Large intestine (tissue), 3 donors: ENCODE measurements at regions not wholly inside any gene's neighbourhood (a gene's known extent, or its start where the extent isn't known, plus 50 kb on each side); places are given as distances from the start of the nearest gene placed in this dataset.

Experiments used
- DNase-seq, 2 donors: peaks; one replicate each; pipeline versions ENCODE4 v3.0.0 to v3.0.0-alpha.2; 2013
- H3K27ac ChIP-seq: one replicate; pipeline ENCODE4 v1.5.1; 2013; ENCODE audit warnings: low read length
- H3K27me3 ChIP-seq: 2 replicates; pipeline ENCODE4 v1.6.1; 2013; ENCODE audit warnings: low read length; ENCODE audit not compliant: control insufficient read depth, insufficient read depth
- H3K36me3 ChIP-seq: 2 replicates; pipeline ENCODE4 v1.6.1; 2013; ENCODE audit warnings: low read length; ENCODE audit not compliant: control insufficient read depth, insufficient read depth
- H3K4me1 ChIP-seq: one replicate; pipeline ENCODE4 v1.6.1; 2013; ENCODE audit warnings: low read length; ENCODE audit not compliant: control insufficient read depth, insufficient read depth
- H3K4me3 ChIP-seq: one replicate; pipeline ENCODE4 v1.5.1; 2013; ENCODE audit warnings: low read length
- H3K9me3 ChIP-seq: one replicate; pipeline ENCODE4 v1.6.1; 2013; ENCODE audit warnings: mild to moderate bottlenecking, low read depth, low read length, moderate library complexity; ENCODE audit not compliant: control insufficient read depth
- WGBS: methylation state at CpG from one replicate; pipeline ENCODE4 v1.1.5; 2013; ENCODE audit warnings: low lambda C conversion rate; ENCODE audit not compliant: insufficient coverage; 5-methylcytosine and 5-hydroxymethylcytosine counted together

DNA sequence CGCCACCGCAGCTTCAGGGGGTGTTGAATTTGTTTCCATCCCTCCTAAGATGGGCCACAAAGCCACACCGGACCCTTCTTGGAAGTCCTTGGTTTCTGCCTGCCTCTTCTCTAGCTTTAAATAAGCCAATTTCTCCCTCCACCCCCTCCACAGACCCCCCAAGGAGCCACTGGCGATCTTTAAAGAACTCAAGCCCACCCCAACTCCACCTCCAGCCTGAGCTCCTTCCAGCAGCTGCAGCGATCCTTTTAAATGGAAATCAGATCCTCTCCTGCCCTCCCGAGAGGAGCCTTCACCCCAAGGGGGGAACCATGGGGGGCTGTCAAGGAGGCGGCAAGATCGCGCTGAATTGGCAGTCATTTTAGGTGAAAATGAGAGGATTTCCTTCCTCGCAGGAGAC lies 133.1 kb downstream of the NCOR2 start:
- H3K4me1 ChIP-seq, result no peaks in the 10 kb centered on the region
- H3K9me3 ChIP-seq, result no peaks in the 10 kb centered on the region
- H3K27ac ChIP-seq, result no peak overlapping the region
- H3K4me3 ChIP-seq, result no peak overlapping the region
- H3K36me3 ChIP-seq, result peaks cover 47% of the 10 kb centered on the region
- DNase-seq, result no peak
- H3K27me3 ChIP-seq, result no peaks in the 10 kb centered on the region
- WGBS, result 91% methylated on average over 4 of the region's 10 CpGs

DNA sequence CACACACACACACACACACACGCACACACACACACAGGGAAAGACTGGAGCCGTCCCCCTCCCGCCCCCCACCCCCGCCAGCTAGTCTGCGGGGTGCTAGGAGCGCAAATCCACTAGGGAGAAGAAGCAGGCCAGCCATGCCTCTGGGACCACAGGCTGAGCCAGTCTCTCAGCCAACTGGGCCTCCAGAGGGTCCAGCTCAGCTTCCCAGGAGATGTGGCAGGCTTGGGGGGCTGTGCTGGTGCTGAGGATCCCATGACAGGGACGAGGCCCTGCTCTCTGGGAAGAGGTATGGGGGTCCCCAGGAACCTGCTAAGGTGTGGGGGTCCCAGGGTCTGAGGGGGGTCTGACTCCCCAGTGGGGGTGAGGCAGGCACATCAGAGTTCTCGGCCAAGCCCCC lies 133.5 kb downstream of the NCOR2 start:
- no peak overlapping the region for H3K27ac ChIP-seq
- WGBS, result no CpG with 5 or more reads among the region's 8 CpGs

DNA sequence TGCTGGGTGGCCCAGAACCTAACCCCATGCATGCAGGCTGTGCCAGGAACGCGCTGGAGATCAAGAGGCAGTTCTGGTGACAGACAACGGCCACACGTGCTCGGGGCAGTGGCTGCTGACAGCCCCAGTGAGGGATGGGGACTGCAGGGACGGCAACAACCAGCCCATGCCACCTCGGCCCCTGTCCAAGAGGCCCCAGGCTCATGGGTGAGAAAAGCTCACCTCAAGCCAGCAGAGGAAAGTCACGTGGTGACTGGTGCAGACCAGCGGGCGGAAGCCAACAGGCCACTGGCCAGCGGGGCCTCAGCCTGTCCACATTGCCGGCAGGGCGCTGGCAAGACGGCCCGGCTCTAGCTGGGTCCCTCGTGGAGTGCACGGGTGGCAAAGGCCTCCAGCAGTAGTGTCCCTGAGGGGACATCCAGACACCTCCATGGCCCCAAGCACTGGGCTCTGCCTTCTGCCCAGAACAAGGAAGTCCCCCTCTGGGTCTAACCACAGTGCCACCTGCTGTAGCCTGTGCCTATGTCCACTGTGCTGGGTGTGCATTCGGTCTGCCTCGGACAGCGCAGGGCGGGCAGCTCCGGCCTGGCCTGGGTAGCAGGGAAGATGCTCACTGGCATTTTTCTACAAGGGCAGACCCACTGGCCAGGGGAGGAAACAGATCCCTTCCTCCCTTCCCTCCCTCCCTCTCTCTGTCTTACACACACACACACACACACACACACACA lies 134.1 kb downstream of the NCOR2 start:
- Histone ChIP-seq H3K9me3 (no peaks in the 10 kb centered on the region), H3K4me1 (peaks cover 4% of the 10 kb centered on the region), H3K27ac (no peak overlapping the region), H3K4me3 (no peak overlapping the region), H3K36me3 (peaks cover 54% of the 10 kb centered on the region), H3K27me3 (no peaks in the 10 kb centered on the region)
- no peak for DNase-seq
- WGBS, result no CpG with 5 or more reads among the region's 22 CpGs

More for the DNA sequence above, 133.5 kb downstream of the NCOR2 start:
- Histone ChIP-seq H3K9me3 (no peaks in the 10 kb centered on the region), H3K27me3 (no peaks in the 10 kb centered on the region), H3K4me1 (peaks cover 4% of the 10 kb centered on the region), H3K36me3 (peaks cover 51% of the 10 kb centered on the region), H3K4me3 (no peak overlapping the region)
- no peak for DNase-seq

DNA sequence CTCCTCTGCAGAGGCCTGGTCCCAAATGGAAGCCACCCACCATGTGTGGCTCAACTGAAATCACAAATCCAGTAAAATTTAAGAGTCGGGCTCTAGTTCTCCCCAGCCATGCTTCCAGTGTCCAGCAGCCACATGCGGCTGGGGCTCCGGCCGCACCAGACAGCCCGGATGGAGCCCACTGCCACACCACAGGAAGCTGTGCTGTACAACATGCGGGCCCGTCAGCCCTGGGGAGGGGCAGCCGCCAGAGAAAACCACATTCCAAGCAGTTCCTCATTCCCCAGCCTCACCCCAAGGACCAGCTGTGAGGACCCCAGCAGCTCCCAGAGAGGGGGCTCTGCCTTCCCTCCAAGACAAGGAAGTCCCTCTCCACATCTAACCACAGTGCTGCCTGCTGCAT lies 135.0 kb downstream of the NCOR2 start:
- Histone ChIP-seq H3K27ac (no peak overlapping the region), H3K4me3 (no peak overlapping the region), H3K36me3 (peaks cover 53% of the 10 kb centered on the region), H3K27me3 (no peaks in the 10 kb centered on the region), H3K4me1 (peaks cover 13% of the 10 kb centered on the region), H3K9me3 (no peaks in the 10 kb centered on the region)
- DNase-seq, result no peak
- no CpG with 5 or more reads among the region's 8 CpGs for WGBS

DNA sequence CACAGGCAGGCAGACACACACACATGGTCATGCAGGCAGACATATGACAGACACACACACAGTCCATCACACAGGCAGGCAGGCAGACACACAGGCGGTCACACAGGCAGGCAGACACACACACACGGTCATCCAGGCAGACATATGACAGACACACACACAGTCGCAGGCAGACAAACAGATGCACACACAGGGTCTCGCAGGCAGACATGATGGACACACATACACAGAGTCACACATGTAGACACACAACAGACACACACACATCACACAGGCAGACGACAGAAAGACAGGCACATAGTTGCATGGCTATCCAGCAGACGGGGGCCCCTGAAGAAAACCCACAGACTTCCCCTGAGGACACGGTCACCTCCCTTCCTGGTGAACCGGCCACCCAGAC lies 135.4 kb downstream of the NCOR2 start:
- H3K27ac ChIP-seq, result no peak overlapping the region
- H3K27me3 ChIP-seq, result no peaks in the 10 kb centered on the region
- peaks cover 52% of the 10 kb centered on the region for H3K36me3 ChIP-seq
- no peak for DNase-seq
- H3K4me3 ChIP-seq, result no peak overlapping the region
- H3K9me3 ChIP-seq, result no peaks in the 10 kb centered on the region
- no CpG with 5 or more reads among the region's 8 CpGs for WGBS
- H3K4me1 ChIP-seq, result peaks cover 14% of the 10 kb centered on the region

DNA sequence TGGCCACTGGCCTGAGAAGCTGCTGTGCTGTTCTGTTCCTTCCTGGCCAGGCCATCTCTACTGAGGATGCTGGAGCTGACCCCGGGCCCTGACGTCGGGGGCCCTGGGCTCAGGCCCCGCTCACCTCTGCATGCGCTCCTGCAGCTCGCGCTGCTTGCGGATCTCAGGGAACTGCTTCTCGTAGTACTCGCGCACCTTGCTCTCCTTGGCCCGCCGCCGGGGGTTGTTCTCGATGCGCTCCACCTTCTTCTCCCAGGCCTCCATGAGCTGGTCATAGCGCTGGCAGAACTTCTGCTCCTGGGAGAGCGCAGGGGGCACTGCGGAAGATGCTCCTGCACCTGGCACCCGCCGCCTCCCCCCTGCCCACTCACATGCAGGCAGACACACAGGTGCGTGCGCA lies 135.6 kb downstream of the RFLNA start:
- Histone ChIP-seq H3K36me3 (peaks cover 59% of the 10 kb centered on the region), H3K4me1 (peaks cover 14% of the 10 kb centered on the region), H3K27ac (no peak overlapping the region), H3K4me3 (no peak overlapping the region), H3K9me3 (no peaks in the 10 kb centered on the region), H3K27me3 (no peaks in the 10 kb centered on the region)
- no CpG with 5 or more reads among the region's 23 CpGs for WGBS
- DNase-seq, result no peak

DNA sequence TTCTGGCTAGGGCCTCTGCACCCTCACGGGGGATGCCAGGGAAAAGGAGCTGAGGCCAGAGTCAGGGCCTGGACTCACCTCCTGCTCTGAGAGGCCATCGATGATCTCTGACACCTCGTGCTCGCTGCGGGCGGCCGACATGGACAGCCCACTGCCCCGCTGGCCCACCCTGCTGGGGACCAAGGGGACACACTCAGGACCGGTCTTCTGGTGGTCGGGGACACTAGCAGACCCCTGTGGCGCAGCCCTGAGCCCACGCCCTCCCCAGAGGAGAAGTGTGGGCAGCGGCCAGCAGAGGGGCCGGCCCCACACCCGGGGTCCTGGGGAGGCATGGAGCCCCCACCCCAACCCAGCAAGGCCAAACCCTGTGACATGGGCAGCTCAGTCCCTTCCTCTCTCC lies 134.6 kb downstream of the RFLNA start:
- H3K27ac ChIP-seq, result no peak overlapping the region
- no CpG with 5 or more reads among the region's 15 CpGs for WGBS
- peaks cover 14% of the 10 kb centered on the region for H3K4me1 ChIP-seq
- no peaks in the 10 kb centered on the region for H3K9me3 ChIP-seq
- H3K27me3 ChIP-seq, result no peaks in the 10 kb centered on the region
- peaks cover 62% of the 10 kb centered on the region for H3K36me3 ChIP-seq
- DNase-seq, result no peak
- H3K4me3 ChIP-seq, result no peak overlapping the region

DNA sequence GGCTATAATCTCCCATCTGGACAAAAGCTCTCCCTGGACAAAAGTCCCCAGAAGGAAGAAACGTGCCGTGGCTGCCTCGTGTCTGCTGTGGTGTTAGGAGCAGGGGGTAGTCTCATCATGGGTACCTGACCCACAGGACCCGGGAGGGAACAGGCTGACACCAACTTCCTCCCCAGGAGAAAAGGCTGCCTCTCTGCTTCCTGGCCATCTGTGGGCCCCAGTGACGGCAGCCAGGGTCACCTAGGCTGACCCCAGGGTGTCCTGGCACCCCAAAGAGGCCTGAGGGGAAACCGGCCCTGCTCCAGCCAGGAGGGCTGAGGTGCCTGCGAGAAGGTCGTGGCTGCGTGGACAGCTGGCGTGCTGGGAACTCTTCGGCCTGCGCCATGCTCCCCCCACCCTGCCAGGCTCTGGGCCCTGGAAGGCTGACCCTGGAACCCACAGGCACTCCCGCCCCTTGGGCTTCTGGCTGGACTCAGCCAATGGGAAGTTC lies 133.9 kb downstream of the RFLNA start:
- peaks cover 16% of the 10 kb centered on the region for H3K4me1 ChIP-seq
- H3K27me3 ChIP-seq, result no peaks in the 10 kb centered on the region
- H3K36me3 ChIP-seq, result peaks cover 66% of the 10 kb centered on the region
- H3K4me3 ChIP-seq, result no peak overlapping the region
- H3K27ac ChIP-seq, result peak overlapping the region; percentile 21
- H3K9me3 ChIP-seq, result no peaks in the 10 kb centered on the region
- no peak for DNase-seq
- WGBS, result no CpG with 5 or more reads among the region's 13 CpGs

DNA sequence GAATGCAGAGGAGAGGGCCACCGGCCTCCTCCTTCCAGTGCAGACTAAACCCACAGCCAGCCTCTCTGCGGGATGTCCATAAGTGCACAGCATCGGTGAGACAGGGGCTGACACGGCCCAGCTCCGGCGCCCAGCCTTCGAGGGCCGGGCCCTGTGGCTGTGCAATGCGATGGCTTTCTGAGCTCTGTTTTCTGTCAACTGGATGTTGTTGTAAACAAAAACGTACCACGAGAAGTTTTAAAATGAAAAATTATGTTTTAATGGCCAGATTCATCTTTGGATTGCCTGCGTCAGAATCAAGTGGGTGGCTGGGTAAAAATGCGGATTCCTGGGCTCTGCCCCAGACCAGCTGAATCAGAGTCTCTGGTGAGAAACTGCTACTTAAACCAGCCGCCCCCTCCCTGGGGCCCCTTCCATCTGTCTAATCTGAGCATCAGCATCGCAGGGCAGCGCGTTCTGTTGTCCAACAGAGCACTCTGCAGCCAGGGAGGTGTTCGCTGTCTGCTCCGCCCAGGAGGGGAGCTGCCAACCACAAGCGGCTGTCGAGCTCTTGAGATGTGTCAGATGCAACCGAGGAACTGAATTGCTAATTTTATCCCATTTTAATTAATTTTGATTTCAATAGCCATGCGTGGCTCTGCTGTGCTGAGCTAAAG lies 133.4 kb downstream of the RFLNA start:
- H3K36me3 ChIP-seq, result peaks cover 66% of the 10 kb centered on the region
- H3K27ac ChIP-seq, result peak overlapping the region; percentile 21
- WGBS, result 90% methylated on average over 2 of the region's 23 CpGs
- DNase-seq, result peak in 1 of 2 donors; percentile 41
- H3K9me3 ChIP-seq, result no peaks in the 10 kb centered on the region
- no peaks in the 10 kb centered on the region for H3K27me3 ChIP-seq
- peaks cover 21% of the 10 kb centered on the region for H3K4me1 ChIP-seq
- H3K4me3 ChIP-seq, result no peak overlapping the region

DNA sequence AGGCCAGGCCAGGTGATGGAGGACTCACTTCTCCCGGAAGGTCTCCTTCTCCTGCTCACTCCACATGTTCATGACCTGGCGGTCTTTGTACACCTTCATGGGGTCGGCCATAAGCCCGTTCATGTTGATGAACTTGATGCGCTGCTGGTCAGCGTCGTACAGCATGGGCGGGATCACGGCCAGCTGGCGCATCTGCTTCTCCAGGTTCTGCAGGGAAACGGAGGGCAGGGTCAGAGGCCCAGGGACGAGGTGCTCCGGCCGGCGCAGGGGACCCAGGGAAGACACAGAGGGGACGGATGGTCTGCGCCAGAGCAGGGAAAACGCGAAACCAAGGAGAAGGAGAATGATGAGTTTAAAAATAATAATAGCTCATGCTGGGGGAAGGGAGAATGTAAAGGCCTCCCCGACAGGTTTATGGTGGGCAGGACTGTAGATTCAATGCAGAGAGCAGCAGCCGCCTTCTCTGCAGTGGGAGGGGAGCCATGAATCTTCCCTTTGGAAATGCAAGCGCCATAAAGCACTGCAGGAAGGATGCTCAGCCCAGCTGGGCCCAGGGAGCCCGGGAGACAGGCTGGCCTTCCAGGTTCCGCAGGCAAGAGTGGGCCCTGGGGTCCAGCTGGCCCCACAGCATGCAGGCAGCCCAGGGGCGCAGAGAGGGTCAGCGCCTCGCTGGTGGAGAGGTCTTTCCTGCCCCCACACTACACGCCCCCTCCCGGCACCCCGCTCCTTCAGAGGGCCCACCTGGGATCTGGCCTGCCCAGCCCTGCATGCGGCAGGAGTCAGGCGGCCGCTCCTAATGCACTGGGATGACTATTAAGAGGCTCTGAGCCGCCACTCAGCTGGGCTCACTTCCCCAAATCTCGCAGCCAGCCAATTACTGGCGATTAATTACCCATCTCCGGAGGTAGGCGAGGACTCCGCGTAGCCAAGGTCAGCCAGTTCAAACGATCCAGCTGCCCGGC lies 132.0 kb downstream of the RFLNA start:
- no peak for DNase-seq
- Histone ChIP-seq H3K9me3 (no peaks in the 10 kb centered on the region), H3K27ac (no peak overlapping the region), H3K4me3 (no peak overlapping the region), H3K4me1 (peaks cover 35% of the 10 kb centered on the region), H3K36me3 (peaks cover 59% of the 10 kb centered on the region), H3K27me3 (no peaks in the 10 kb centered on the region)
- WGBS, result 97% methylated on average over 4 of the region's 42 CpGs
